HTR-8/SVneo (cell line): ENCODE measurements at regions not wholly inside any gene's neighbourhood (a gene's known extent, or its start where the extent isn't known, plus 50 kb on each side); places are given as distances from the start of the nearest gene placed in this dataset.

Experiments used
- DNase-seq: peaks from one replicate; pipeline ENCODE4 v3.0.0; 2011; ENCODE audit warnings: low spot score, mixed read lengths; ENCODE audit not compliant: insufficient read length
- FAIRE-seq: peaks from 2 replicates; lab custom pipeline; 2011; peaks lifted over from hg19 to GRCh38; lab: Jason Lieb, UNC

GRCh38 chr5:121748686-121749085 is 103.0 kb upstream of the FTMT start:
- FAIRE-seq (no peak), DNase-seq (no peak)

GRCh38 chr5:121752149-121752548 is 99.5 kb upstream of the FTMT start:
- no peak for FAIRE-seq
- no peak for DNase-seq

GRCh38 chr5:121755266-121755665 is 96.4 kb upstream of the FTMT start:
- FAIRE-seq, result no peak
- no peak for DNase-seq

GRCh38 chr5:121757753-121758152 is 93.9 kb upstream of the FTMT start:
- FAIRE-seq (no peak), DNase-seq (no peak)

GRCh38 chr5:121758615-121759014 is 93.1 kb upstream of the FTMT start:
- DNase-seq (no peak), FAIRE-seq (no peak)

- DNase-seq, result no peak
- no peak for FAIRE-seq
Observed at GRCh38 chr5:121762426-121762825, 89.3 kb upstream of the FTMT start.

- no peak for FAIRE-seq
- no peak for DNase-seq
Observed at GRCh38 chr5:121763665-121764064, 88.0 kb upstream of the FTMT start.

GRCh38 chr5:121780406-121780805 is 71.3 kb upstream of the FTMT start:
- FAIRE-seq, result no peak

GRCh38 chr5:121783700-121784099 is 68.0 kb upstream of the FTMT start:
- no peak for FAIRE-seq
- DNase-seq, result no peak

More at GRCh38 chr5:121780406-121780805, 71.3 kb upstream of the FTMT start:
- DNase-seq, result no peak

- DNase-seq (no peak), FAIRE-seq (no peak)
Observed at GRCh38 chr5:121793791-121794190, 57.9 kb upstream of the FTMT start.

GRCh38 chr5:121795511-121795910 is 56.2 kb upstream of the FTMT start:
- FAIRE-seq, result no peak
- no peak for DNase-seq

- FAIRE-seq (no peak), DNase-seq (no peak)
Observed at GRCh38 chr5:121797681-121798518, 53.8 kb upstream of the FTMT start.
